Thyroid gland (tissue), 4 donors: ENCODE measurements at regions not wholly inside any gene's neighbourhood (a gene's known extent, or its start where the extent isn't known, plus 50 kb on each side); places are given as distances from the start of the nearest gene placed in this dataset.

ENCODE experiments used
- POLR2A ChIP-seq, 2 donors: fragments of 450-650 bp; IDR thresholded peaks; one replicate each; pipeline ENCODE4 v1.6.1; 2017; ENCODE audit warnings: antibody characterized with exemption in 2 of 2, mild to moderate bottlenecking in 2 of 2, moderate library complexity in 1 of 2
- TF ChIP-seq, protein P1 (sequence below), 6 experiments: fragments of 200-600 bp in 3 of 6; fragments of 450-650 bp in 3 of 6; sonication (generic) in 3 of 6; IDR thresholded peaks; one replicate each; pipeline ENCODE4 v1.5.1; 2016 to 2019; ENCODE audit warnings: antibody characterized with exemption in 6 of 6, mild to moderate bottlenecking in 2 of 6, inconsistent platforms in 1 of 6, moderate library complexity in 1 of 6

DNA sequence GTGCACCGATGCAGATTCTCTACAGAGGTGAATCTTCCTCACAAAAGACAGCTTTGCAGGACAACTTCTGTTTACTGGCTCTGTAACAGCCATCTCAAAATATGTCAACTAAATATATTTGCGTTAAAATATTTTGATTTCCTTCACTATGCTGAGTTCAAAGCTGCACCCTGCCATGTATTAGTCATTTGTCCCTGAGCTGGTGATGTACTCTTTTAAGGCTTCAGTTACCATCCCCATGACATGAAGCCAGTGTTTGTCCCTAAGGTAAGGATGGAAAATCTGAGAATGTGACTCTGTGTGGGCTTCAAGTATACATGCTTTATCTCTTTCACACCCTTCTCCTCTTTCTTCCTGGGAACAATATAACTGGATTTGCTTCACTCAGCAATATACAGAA lies 70.2 kb upstream of the BTG3 start:
- TF ChIP-seq, protein P1, sequence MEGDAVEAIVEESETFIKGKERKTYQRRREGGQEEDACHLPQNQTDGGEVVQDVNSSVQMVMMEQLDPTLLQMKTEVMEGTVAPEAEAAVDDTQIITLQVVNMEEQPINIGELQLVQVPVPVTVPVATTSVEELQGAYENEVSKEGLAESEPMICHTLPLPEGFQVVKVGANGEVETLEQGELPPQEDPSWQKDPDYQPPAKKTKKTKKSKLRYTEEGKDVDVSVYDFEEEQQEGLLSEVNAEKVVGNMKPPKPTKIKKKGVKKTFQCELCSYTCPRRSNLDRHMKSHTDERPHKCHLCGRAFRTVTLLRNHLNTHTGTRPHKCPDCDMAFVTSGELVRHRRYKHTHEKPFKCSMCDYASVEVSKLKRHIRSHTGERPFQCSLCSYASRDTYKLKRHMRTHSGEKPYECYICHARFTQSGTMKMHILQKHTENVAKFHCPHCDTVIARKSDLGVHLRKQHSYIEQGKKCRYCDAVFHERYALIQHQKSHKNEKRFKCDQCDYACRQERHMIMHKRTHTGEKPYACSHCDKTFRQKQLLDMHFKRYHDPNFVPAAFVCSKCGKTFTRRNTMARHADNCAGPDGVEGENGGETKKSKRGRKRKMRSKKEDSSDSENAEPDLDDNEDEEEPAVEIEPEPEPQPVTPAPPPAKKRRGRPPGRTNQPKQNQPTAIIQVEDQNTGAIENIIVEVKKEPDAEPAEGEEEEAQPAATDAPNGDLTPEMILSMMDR (IDR thresholded peaks at IDR 0.05): no peak
- TF ChIP-seq POLR2A (IDR thresholded peaks at IDR 0.05): no peak
